ENCODE measurements at regions not wholly inside any gene's neighbourhood (a gene's known extent, or its start where the extent isn't known, plus 50 kb on each side); places are given as distances from the start of the nearest gene placed in this dataset.

- no peak for DNase-seq
- no peak overlapping the region for H3K4me3 ChIP-seq
- peaks cover 4 to 22% (median 12%) of the 10 kb centered on the region in 4 donors for H3K4me1 ChIP-seq
- TF ChIP-seq POLR2AphosphoS5 (IDR thresholded peaks at IDR 0.05) (no peak), CTCF (IDR thresholded peaks at IDR 0.05) (no peak), POLR2A (IDR thresholded peaks at IDR 0.05) (no peak), EP300 (IDR thresholded peaks at IDR 0.05) (no peak)
- WGBS, 5 donors, result 84 to 92% (median 92%) methylated on average over 3 of the region's 3 CpGs
- no peaks in the 10 kb centered on the region for H3K36me3 ChIP-seq
- H3K9me3 ChIP-seq, result no peaks in the 10 kb centered on the region
- no peak overlapping the region for H3K27ac ChIP-seq
- no peaks in the 10 kb centered on the region for H3K27me3 ChIP-seq
- intact Hi-C loops (cut with DNase I; ENCODE audit: low total_unique reads), result no loop called here
Observed at GRCh38 chr17:15891318-15891717, 53.6 kb upstream of the ADORA2B start.

- intact Hi-C loops (cut with DNase I; ENCODE audit: low total_unique reads), result no loop called here
- Histone ChIP-seq H3K9me3 (no peaks in the 10 kb centered on the region), H3K27me3 (no peaks in the 10 kb centered on the region), H3K4me1 (peaks cover 4 to 22% (median 12%) of the 10 kb centered on the region in 4 donors), H3K27ac (no peak overlapping the region), H3K4me3 (no peak overlapping the region), H3K36me3 (no peaks in the 10 kb centered on the region)
- DNase-seq, result no peak
- 84 to 94% (median 88%) methylated on average over 10 of the region's 10 CpGs for WGBS, 5 donors
- TF ChIP-seq POLR2AphosphoS5 (IDR thresholded peaks at IDR 0.05) (no peak), EP300 (IDR thresholded peaks at IDR 0.05) (no peak), POLR2A (IDR thresholded peaks at IDR 0.05) (no peak), CTCF (IDR thresholded peaks at IDR 0.05) (no peak)
Observed at GRCh38 chr17:15892244-15892643, 52.7 kb upstream of the ADORA2B start.

GRCh38 chr17:15892731-15893657, 51.9 kb upstream of the ADORA2B start:
- no peak overlapping the region for H3K4me3 ChIP-seq
- peaks cover 4 to 22% (median 12%) of the 10 kb centered on the region in 4 donors for H3K4me1 ChIP-seq
- peak overlapping the region in 1 of 5 donors; percentile 13 for H3K27ac ChIP-seq
- no peaks in the 10 kb centered on the region for H3K36me3 ChIP-seq
- no peaks in the 10 kb centered on the region for H3K27me3 ChIP-seq
- WGBS, 5 donors, result 30 to 47% (median 41%) methylated on average over 9 of the region's 9 CpGs
- intact Hi-C loops (cut with DNase I; ENCODE audit: low total_unique reads), result no loop called here
- H3K9me3 ChIP-seq, result no peaks in the 10 kb centered on the region
- peak in 1 of 2 donors; percentile 42 for DNase-seq
- TF ChIP-seq POLR2A (IDR thresholded peaks at IDR 0.05) (no peak), POLR2AphosphoS5 (IDR thresholded peaks at IDR 0.05) (no peak), CTCF (IDR thresholded peaks at IDR 0.05) (no peak), EP300 (IDR thresholded peaks at IDR 0.05) (no peak)

- Histone ChIP-seq H3K4me1 (peaks cover 4 to 22% (median 12%) of the 10 kb centered on the region in 4 donors), H3K4me3 (no peak overlapping the region), H3K36me3 (no peaks in the 10 kb centered on the region), H3K27ac (no peak overlapping the region), H3K9me3 (no peaks in the 10 kb centered on the region), H3K27me3 (no peaks in the 10 kb centered on the region)
- no peak for TF ChIP-seq POLR2A (IDR thresholded peaks at IDR 0.05)
- intact Hi-C loops (cut with DNase I; ENCODE audit: low total_unique reads), result no loop called here
- peak in 1 of 2 donors; percentile 36 for DNase-seq
- WGBS, 5 donors, result 21 to 41% (median 33%) methylated on average over 2 of the region's 2 CpGs
Observed at GRCh38 chr17:15893658-15894024, 51.3 kb upstream of the ADORA2B start.

GRCh38 chr17:15894258-15894657, 50.7 kb upstream of the ADORA2B start:
- TF ChIP-seq CTCF (IDR thresholded peaks at IDR 0.05) (no peak), POLR2A (IDR thresholded peaks at IDR 0.05) (no peak), EP300 (IDR thresholded peaks at IDR 0.05) (no peak), POLR2AphosphoS5 (IDR thresholded peaks at IDR 0.05) (no peak)
- H3K36me3 ChIP-seq, result no peaks in the 10 kb centered on the region
- H3K27me3 ChIP-seq, result no peaks in the 10 kb centered on the region
- peaks cover 4 to 22% (median 12%) of the 10 kb centered on the region in 4 donors for H3K4me1 ChIP-seq
- no peak for DNase-seq
- 79 to 86% (median 83%) methylated on average over 5 of the region's 5 CpGs for WGBS, 5 donors
- intact Hi-C loops (cut with DNase I; ENCODE audit: low total_unique reads), result no loop called here
- no peaks in the 10 kb centered on the region for H3K9me3 ChIP-seq
- H3K27ac ChIP-seq, result no peak overlapping the region
- no peak overlapping the region for H3K4me3 ChIP-seq

Data from stomach (tissue), 8 donors.